CD4-positive, alpha-beta memory T cell (primary cell): ENCODE measurements at regions not wholly inside any gene's neighbourhood (a gene's known extent, or its start where the extent isn't known, plus 50 kb on each side); places are given as distances from the start of the nearest gene placed in this dataset.

Experiments
- CTCF ChIA-PET: fragments of 350-600 bp; sonication (Branson Sonifier 250); formaldehyde crosslinking; loops from one replicate; lab custom pipeline; 2021; ENCODE audit warnings: inconsistent platforms; ENCODE audit not compliant: partially characterized antibody; lab: Charles Lee
- POLR2A ChIA-PET: fragments of 350-600 bp; sonication (Branson Sonifier 250); formaldehyde crosslinking; loops from one replicate; lab custom pipeline; 2021; ENCODE audit not compliant: partially characterized antibody; lab: Charles Lee
- DNase-seq, 5 donors: peaks; one replicate each; pipeline versions ENCODE4 v3.0.0 to v3.0.0-alpha.2; 2020 to 2022; ENCODE audit warnings: mixed read lengths in 1 of 5
- H3K27ac ChIP-seq: one replicate; pipeline ENCODE4 v1.7.0; 2013; ENCODE audit warnings: low read depth, low read length
- H3K27me3 ChIP-seq: 2 replicates; pipeline ENCODE4 v1.7.0; 2013; ENCODE audit warnings: mild to moderate bottlenecking, low read length, moderate library complexity; ENCODE audit not compliant: insufficient read depth
- H3K36me3 ChIP-seq: 2 replicates; pipeline ENCODE4 v1.7.0; 2013; ENCODE audit warnings: mild to moderate bottlenecking, low read length, moderate library complexity; ENCODE audit not compliant: insufficient read depth
- H3K4me1 ChIP-seq: 2 replicates; pipeline ENCODE4 v1.7.0; 2013; ENCODE audit warnings: mild to moderate bottlenecking, low read length, moderate library complexity; ENCODE audit not compliant: insufficient read depth
- H3K4me3 ChIP-seq, 2 donors: one replicate each; pipeline ENCODE4 v1.7.0; 2013; ENCODE audit warnings: low read length in 2 of 2, mild to moderate bottlenecking in 1 of 2
- H3K9me3 ChIP-seq, 2 donors: one replicate each; pipeline ENCODE4 v1.7.0; 2013; ENCODE audit warnings: low read length in 2 of 2, control low read depth in 1 of 2; ENCODE audit not compliant: control insufficient read depth in 1 of 2
- H3K27ac Mint-ChIP-seq, 7 donors: one replicate each; pipeline ENCODE4 v1.8.0; 2020 to 2021; ENCODE audit warnings: mixed read lengths in 7 of 7, mild to moderate bottlenecking in 6 of 7, inconsistent platforms in 3 of 7, moderate library complexity in 3 of 7
- H3K27me3 Mint-ChIP-seq, 2 donors: one replicate each; pipeline ENCODE4 v1.8.0; 2020 to 2021; ENCODE audit warnings: mixed read lengths in 2 of 2
- H3K36me3 Mint-ChIP-seq, 2 donors: one replicate each; pipeline ENCODE4 v1.8.0; 2020 to 2021; ENCODE audit warnings: mixed read lengths in 2 of 2, inconsistent platforms in 1 of 2, mild to moderate bottlenecking in 1 of 2
- H3K4me1 Mint-ChIP-seq, 4 donors: one replicate each; pipeline ENCODE4 v1.8.0; 2020 to 2021; ENCODE audit warnings: mixed read lengths in 4 of 4, mild to moderate bottlenecking in 1 of 4
- H3K4me3 Mint-ChIP-seq, 8 donors: one replicate each; pipeline ENCODE4 v1.8.0; 2020 to 2021; ENCODE audit warnings: mixed read lengths in 8 of 8, mild to moderate bottlenecking in 7 of 8, moderate library complexity in 6 of 8, inconsistent platforms in 3 of 8
- H3K9me3 Mint-ChIP-seq, 8 donors: one replicate each; pipeline ENCODE4 v1.8.0; 2020 to 2021; ENCODE audit warnings: mixed read lengths in 8 of 8, mild to moderate bottlenecking in 5 of 8, inconsistent platforms in 3 of 8, moderate library complexity in 1 of 8
- intact Hi-C: fragments of 100-400 bp; cut with micrococcal nuclease; formaldehyde crosslinking; loops from one replicate; pipeline ENCODE4 v1.15.1; 2023

- Histone ChIP-seq H3K4me1 (no peaks in the 10 kb centered on the region), H3K36me3 (no peaks in the 10 kb centered on the region), H3K9me3 (no peaks in the 10 kb centered on the region), H3K27ac (no peak overlapping the region), H3K27me3 (no peaks in the 10 kb centered on the region), H3K4me3 (no peak overlapping the region)
- Mint-ChIP-seq H3K36me3 (no peaks in the 10 kb centered on the region), H3K4me3 (no peak overlapping the region), H3K4me1 (peaks cover 0 to 8% (median 1%) of the 10 kb centered on the region in 4 donors), H3K27me3 (peaks cover 12 to 39% of the 10 kb centered on the region in 2 donors), H3K9me3 (peaks cover 0 to 2% (median 0%) of the 10 kb centered on the region in 8 donors), H3K27ac (no peak overlapping the region)
- intact Hi-C loops: no loop called here
- POLR2A ChIA-PET: no interaction called here
- DNase-seq: no peak
- CTCF ChIA-PET: no interaction called here
Measured at GRCh38 chr1:38210895-38211177, 164.2 kb upstream of the POU3F1 start.

- no peaks in the 10 kb centered on the region for H3K36me3 Mint-ChIP-seq
- H3K4me3 Mint-ChIP-seq: no peak overlapping the region
- H3K27me3 Mint-ChIP-seq: peaks cover 11 to 37% of the 10 kb centered on the region in 2 donors
- DNase-seq: no peak
- H3K4me3 ChIP-seq: no peak overlapping the region
- no peaks in the 10 kb centered on the region for H3K36me3 ChIP-seq
- intact Hi-C loops: no loop called here
- H3K27ac Mint-ChIP-seq: no peak overlapping the region
- ChIA-PET CTCF (no interaction called here), POLR2A (no interaction called here)
- no peaks in the 10 kb centered on the region for H3K27me3 ChIP-seq
- H3K9me3 ChIP-seq: no peaks in the 10 kb centered on the region
- H3K4me1 Mint-ChIP-seq: peaks cover 0 to 8% (median 1%) of the 10 kb centered on the region in 4 donors
- no peak overlapping the region for H3K27ac ChIP-seq
- no peaks in the 10 kb centered on the region for H3K4me1 ChIP-seq
- H3K9me3 Mint-ChIP-seq: peaks cover 0 to 2% (median 0%) of the 10 kb centered on the region in 8 donors
Measured at GRCh38 chr1:38210021-38210894, 163.7 kb upstream of the POU3F1 start.

GRCh38 chr1:38208716-38209632 is 162.4 kb upstream of the POU3F1 start:
- Mint-ChIP-seq H3K9me3 (peaks cover 0 to 2% (median 0%) of the 10 kb centered on the region in 8 donors), H3K27me3 (peaks cover 11 to 29% of the 10 kb centered on the region in 2 donors), H3K27ac (no peak overlapping the region), H3K4me3 (no peak overlapping the region), H3K4me1 (peaks cover 0 to 7% (median 1%) of the 10 kb centered on the region in 4 donors), H3K36me3 (no peaks in the 10 kb centered on the region)
- ChIA-PET CTCF (no interaction called here), POLR2A (no interaction called here)
- H3K27ac ChIP-seq: no peak overlapping the region
- H3K9me3 ChIP-seq: no peaks in the 10 kb centered on the region
- H3K36me3 ChIP-seq: no peaks in the 10 kb centered on the region
- intact Hi-C loops: no loop called here
- H3K4me1 ChIP-seq: no peaks in the 10 kb centered on the region
- no peak for DNase-seq
- no peak overlapping the region for H3K4me3 ChIP-seq
- H3K27me3 ChIP-seq: no peaks in the 10 kb centered on the region

GRCh38 chr1:38207906-38208305 is 161.3 kb upstream of the POU3F1 start:
- Mint-ChIP-seq H3K27ac (no peak overlapping the region), H3K4me3 (no peak overlapping the region), H3K36me3 (no peaks in the 10 kb centered on the region), H3K9me3 (peaks cover 0 to 2% (median 0%) of the 10 kb centered on the region in 8 donors), H3K27me3 (peaks cover 7 to 24% of the 10 kb centered on the region in 2 donors), H3K4me1 (no peaks in the 10 kb centered on the region)
- Histone ChIP-seq H3K36me3 (no peaks in the 10 kb centered on the region), H3K4me1 (no peaks in the 10 kb centered on the region), H3K27ac (no peak overlapping the region), H3K4me3 (no peak overlapping the region), H3K9me3 (no peaks in the 10 kb centered on the region), H3K27me3 (no peaks in the 10 kb centered on the region)
- ChIA-PET CTCF (no interaction called here), POLR2A (no interaction called here)
- intact Hi-C loops: no loop called here
- no peak for DNase-seq

GRCh38 chr1:38207275-38207674 is 160.7 kb upstream of the POU3F1 start:
- H3K4me1 ChIP-seq: no peaks in the 10 kb centered on the region
- H3K4me1 Mint-ChIP-seq: no peaks in the 10 kb centered on the region
- no peak overlapping the region for H3K27ac ChIP-seq
- H3K9me3 Mint-ChIP-seq: peaks cover 0 to 2% (median 0%) of the 10 kb centered on the region in 8 donors
- no peaks in the 10 kb centered on the region for H3K9me3 ChIP-seq
- H3K27ac Mint-ChIP-seq: no peak overlapping the region
- no peak overlapping the region for H3K4me3 ChIP-seq
- H3K27me3 ChIP-seq: no peaks in the 10 kb centered on the region
- H3K4me3 Mint-ChIP-seq: no peak overlapping the region
- no peak for DNase-seq
- H3K27me3 Mint-ChIP-seq: peaks cover 7 to 21% of the 10 kb centered on the region in 2 donors
- H3K36me3 Mint-ChIP-seq: no peaks in the 10 kb centered on the region
- intact Hi-C loops: no loop called here
- POLR2A ChIA-PET: no interaction called here
- CTCF ChIA-PET: no interaction called here
- no peaks in the 10 kb centered on the region for H3K36me3 ChIP-seq

- H3K4me3 Mint-ChIP-seq: no peak overlapping the region
- intact Hi-C loops: no loop called here
- H3K36me3 ChIP-seq: no peaks in the 10 kb centered on the region
- H3K27ac ChIP-seq: no peak overlapping the region
- H3K4me1 ChIP-seq: no peaks in the 10 kb centered on the region
- no peak overlapping the region for H3K27ac Mint-ChIP-seq
- no peak overlapping the region for H3K4me3 ChIP-seq
- no peaks in the 10 kb centered on the region for H3K36me3 Mint-ChIP-seq
- peaks cover 0 to 7% (median 2%) of the 10 kb centered on the region in 8 donors for H3K9me3 Mint-ChIP-seq
- peaks cover 4 to 11% of the 10 kb centered on the region in 2 donors for H3K27me3 Mint-ChIP-seq
- ChIA-PET CTCF (no interaction called here), POLR2A (no interaction called here)
- no peaks in the 10 kb centered on the region for H3K4me1 Mint-ChIP-seq
- H3K27me3 ChIP-seq: no peaks in the 10 kb centered on the region
- H3K9me3 ChIP-seq: no peaks in the 10 kb centered on the region
- DNase-seq: no peak
Measured at GRCh38 chr1:38204698-38205097, 158.1 kb upstream of the POU3F1 start.

- Mint-ChIP-seq H3K27ac (no peak overlapping the region), H3K4me3 (no peak overlapping the region), H3K27me3 (peaks cover 2 to 8% of the 10 kb centered on the region in 2 donors), H3K4me1 (no peaks in the 10 kb centered on the region), H3K36me3 (no peaks in the 10 kb centered on the region), H3K9me3 (peaks cover 0 to 10% (median 3%) of the 10 kb centered on the region in 8 donors)
- no peaks in the 10 kb centered on the region for H3K36me3 ChIP-seq
- intact Hi-C loops: no loop called here
- H3K27me3 ChIP-seq: no peaks in the 10 kb centered on the region
- POLR2A ChIA-PET: no interaction called here
- DNase-seq: no peak
- CTCF ChIA-PET: no interaction called here
- no peaks in the 10 kb centered on the region for H3K4me1 ChIP-seq
- H3K9me3 ChIP-seq: no peaks in the 10 kb centered on the region
- no peak overlapping the region for H3K4me3 ChIP-seq
- no peak overlapping the region for H3K27ac ChIP-seq
Measured at GRCh38 chr1:38203441-38203840, 156.8 kb upstream of the POU3F1 start.
